ENCODE measurements at regions not wholly inside any gene's neighbourhood (a gene's known extent, or its start where the extent isn't known, plus 50 kb on each side); places are given as distances from the start of the nearest gene placed in this dataset.

DNA sequence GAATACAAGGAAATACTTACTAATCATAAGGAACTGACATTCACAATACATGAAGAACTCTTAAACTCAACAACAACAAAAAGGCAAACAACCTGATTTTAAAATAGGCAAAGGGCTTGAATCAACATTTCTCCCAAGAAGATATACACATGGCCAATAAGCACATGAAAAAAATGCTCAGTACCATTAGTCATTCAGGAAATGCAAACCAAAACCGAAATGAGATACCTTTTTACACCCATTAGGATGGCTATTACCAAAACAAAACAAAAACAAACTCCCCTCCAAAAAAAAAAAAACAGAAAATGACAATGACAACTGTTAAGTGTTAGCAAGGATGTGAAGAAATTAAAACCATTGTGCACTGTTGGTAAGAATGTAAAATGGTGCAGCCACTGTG lies 104.1 kb upstream of the ZNF462 start:
- TF ChIP-seq, protein P1, sequence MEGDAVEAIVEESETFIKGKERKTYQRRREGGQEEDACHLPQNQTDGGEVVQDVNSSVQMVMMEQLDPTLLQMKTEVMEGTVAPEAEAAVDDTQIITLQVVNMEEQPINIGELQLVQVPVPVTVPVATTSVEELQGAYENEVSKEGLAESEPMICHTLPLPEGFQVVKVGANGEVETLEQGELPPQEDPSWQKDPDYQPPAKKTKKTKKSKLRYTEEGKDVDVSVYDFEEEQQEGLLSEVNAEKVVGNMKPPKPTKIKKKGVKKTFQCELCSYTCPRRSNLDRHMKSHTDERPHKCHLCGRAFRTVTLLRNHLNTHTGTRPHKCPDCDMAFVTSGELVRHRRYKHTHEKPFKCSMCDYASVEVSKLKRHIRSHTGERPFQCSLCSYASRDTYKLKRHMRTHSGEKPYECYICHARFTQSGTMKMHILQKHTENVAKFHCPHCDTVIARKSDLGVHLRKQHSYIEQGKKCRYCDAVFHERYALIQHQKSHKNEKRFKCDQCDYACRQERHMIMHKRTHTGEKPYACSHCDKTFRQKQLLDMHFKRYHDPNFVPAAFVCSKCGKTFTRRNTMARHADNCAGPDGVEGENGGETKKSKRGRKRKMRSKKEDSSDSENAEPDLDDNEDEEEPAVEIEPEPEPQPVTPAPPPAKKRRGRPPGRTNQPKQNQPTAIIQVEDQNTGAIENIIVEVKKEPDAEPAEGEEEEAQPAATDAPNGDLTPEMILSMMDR (IDR thresholded peaks at IDR 0.05) = no peak
- no peak for TF ChIP-seq POLR2A (IDR thresholded peaks at IDR 0.05)

Data from uterus (tissue), 2 donors.